HG02588 (cell line): ENCODE measurements at regions not wholly inside any gene's neighbourhood (a gene's known extent, or its start where the extent isn't known, plus 50 kb on each side); places are given as distances from the start of the nearest gene placed in this dataset.
"Not testable (repeated sequence)": the region's sequence is repeated elsewhere in the genome, so short reads cannot be mapped to it uniquely, and the experiment has no call there.

Source experiments
- ATAC-seq: cut with Tn5 transposase; IDR thresholded peaks from one replicate; pipeline ENCODE4 v1.9.1; 2021; ENCODE audit warnings: mild to moderate bottlenecking, moderate library complexity; ENCODE audit not compliant: unreplicated experiment

DNA sequence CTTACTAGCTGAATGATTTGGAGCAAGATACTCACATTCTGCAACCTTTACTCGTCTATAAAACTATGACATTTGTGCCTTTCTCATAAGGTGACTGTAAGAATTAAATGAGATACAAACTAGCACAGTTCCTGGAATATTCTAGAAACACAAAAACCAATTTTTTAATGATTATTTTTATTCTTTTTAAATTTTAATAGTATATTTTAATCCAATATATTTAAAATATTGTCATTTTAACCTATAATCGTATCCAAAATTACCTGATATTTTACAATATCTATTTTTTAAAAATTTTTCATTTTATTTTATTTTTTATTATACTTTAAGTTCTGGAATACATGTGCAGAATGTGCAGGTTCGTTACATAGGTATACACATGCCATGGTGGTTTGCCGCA, 238.1 kb downstream of the OLFM4 start:
- no peak for ATAC-seq

DNA sequence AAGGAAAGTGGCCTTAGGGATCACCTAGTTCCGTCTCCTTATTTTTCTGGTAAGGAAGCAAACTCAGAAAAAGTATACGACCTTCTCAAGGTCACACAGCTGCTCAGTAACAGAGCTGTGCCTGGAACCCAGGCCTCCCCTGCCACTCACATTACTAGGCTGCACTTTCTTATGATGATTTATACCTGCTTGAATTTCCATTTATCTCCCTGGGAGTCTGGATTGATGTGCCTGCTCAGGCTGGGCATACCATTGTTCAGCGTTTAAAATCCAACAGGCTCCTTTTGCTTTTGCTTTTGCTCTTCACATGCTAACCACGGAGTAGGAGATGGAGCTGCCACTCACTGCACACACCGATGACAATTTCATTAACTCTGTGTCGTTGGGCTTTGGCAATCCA, 241.0 kb downstream of the OLFM4 start:
- no peak for ATAC-seq

DNA sequence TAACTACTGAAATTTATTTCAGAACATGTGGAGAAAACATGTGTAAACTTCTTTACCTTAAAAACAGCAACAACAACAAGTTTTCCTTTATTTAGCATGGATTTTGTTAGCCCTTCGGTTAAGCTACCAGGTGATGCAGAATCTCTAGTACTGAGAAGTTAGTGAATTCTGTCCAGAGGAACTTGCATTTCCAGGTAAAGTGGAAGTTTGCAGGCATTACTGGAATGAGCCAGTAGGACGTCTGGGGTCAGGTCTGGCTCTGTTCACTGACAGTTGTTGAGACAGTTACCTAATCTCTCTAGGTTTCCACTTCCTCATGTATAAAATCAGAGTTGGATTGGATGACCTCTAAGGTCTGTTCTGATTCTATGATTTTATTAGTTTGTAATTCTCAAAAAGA, 244.3 kb downstream of the OLFM4 start:
- ATAC-seq = no peak

DNA sequence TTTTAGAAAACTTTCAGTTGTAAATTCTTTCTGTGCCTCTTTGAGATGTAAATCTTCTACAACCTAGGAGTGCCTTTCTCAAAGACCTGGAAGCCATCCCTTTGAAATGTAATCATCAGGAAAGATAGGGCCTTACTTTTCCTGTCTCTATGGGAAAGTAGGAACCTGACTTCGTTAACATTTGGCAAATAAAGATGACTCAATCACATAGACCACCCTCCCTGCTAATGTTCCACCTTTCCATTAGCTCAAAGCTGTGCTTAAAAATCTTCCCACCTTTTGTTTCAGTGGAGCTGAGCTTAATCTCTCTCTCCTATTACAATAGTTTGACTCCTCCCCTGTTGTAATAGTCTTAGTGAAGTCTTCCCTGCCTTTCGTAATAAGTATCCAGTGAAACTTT, 247.7 kb downstream of the OLFM4 start:
- no peak for ATAC-seq

DNA sequence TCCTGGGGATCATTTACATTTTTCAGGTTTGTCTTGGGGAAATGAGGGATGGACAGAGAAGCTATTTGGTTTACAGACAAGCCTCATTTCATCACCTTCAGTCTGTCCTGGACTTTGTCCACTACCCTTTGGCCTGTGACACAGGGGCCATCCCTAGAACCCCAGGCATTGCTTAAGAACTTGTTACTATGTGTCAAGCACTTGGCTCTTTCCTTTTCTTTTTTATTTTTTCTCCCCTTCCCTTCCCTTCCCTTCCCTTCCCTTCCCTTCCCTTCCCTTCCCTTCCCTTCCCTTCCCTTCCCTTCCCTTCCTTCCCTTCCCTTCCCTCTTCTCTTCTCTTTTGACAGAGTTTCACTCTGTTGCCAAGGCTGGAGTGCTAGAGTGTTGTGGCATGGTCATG, 253.1 kb downstream of the OLFM4 start:
- no peak for ATAC-seq

DNA sequence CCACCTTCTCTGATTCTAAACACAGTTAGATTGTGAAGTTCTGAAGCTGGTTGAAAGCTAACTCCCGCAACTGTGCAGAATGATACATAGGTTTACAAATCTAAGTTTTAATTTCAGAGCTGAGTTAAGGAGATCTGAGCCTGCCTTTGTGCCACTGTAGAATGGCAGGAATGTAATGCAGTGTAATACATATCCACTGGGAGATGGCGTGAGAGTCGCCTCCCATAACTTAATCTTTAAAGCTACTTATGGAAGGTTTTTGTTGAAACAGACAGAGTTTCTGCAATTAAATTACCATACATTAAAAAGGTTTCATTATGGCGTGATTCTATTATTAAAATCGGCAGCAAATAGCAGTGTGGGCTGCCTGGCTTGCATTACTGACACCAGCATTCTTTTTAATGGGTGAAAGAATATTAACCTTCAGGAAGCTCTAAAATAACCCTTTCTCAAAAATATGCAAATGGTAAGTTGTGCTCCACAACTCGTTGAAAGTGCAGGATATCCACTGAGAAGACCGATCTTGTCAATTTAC, 257.4 kb downstream of the OLFM4 start:
- ATAC-seq = no peak

DNA sequence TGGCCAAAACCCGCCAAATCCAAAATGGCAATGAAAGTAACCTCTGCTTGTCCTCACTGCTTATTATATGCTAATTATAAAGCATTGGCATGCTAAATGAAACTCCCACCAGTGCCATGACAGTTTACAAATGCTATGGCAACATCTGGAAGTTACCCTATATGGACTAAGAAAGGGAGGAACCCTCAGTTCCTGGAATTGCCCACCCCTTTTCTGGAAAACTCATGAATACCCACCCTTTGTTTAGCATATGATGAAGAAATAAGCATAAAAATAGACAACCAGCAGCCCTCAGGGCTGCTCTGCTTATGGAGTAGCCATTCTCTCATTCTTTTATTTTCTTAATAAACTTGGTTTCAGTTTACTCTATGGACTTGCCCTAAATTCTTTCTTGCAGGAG, 269.8 kb downstream of the OLFM4 start:
- no peak for ATAC-seq

DNA sequence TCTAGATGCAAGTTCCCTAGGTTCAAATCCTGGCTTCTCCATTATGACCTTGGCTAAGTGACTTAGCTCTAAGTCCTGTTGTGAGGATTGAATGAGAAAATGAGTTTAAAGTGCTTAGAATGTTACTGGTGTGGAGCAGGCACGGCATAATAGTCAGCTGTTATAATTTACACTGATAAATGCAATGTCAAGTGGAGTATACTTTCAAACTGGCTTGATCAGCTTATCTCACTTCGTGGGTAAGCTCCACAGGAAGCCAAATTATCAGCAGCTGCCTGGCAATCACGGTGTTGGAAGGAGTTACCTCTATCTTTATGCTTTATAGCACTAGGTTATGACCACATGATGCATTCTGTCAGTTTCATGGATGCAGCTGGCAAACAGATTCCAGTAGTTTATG, 272.8 kb downstream of the OLFM4 start:
- ATAC-seq = no peak

DNA sequence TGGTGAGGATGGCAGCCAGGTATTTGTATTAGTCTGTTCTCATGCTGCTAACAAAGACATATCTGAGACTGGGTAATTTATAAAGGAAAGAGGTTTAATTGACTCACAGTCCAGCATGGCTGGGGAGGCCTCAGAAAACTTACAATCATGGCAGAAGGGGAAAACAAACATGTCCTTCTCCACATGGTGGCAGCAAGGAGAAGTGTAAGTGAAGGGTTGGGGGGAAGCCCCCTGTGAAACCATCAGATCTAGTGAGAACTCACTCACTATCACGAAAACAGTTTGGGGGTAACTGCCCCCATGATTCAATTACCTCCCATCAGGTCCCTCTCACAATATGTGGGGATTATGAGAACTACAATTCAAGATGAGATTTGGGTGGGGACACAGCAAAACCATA, 276.8 kb downstream of the OLFM4 start:
- ATAC-seq = not testable (repeated sequence)

DNA sequence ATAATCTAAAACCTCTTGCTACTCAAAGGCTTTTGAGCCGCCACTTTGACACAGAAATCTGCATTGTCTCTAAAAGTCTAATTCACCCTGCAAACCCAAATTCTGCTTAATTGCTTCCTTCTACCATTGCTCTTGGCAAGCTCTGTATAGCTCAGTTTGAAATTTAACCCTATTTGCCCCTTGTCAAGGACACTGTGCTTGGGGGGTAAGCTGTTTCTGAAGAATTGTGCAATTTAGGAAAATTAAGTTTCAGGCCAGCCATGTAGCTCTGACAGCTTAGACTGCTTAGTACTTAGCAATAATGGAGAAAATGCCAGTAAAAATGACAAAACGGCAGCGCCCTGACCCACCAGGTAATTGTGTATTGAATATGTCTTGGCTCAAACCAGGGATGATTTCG, 282.2 kb downstream of the OLFM4 start:
- no peak for ATAC-seq

DNA sequence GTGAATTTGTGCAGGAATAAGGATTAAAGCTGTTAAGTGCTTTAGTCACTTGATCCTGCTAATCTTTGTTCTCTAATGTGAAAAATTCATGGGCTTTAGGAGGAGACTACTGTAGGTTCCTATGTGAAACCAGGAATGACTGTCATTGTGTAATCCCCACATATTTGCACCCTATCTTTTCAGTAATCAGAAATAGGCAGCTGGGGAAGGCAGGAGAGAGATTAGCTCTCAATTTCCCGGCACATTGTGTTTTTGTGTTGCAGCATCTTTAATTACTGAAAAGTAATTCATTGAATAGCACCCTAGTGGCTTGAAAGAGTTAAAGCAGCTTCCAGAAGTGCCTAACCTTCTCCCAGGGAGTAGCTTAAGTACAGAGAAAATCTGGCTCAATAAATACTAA, 282.9 kb downstream of the OLFM4 start:
- ATAC-seq = no peak

DNA sequence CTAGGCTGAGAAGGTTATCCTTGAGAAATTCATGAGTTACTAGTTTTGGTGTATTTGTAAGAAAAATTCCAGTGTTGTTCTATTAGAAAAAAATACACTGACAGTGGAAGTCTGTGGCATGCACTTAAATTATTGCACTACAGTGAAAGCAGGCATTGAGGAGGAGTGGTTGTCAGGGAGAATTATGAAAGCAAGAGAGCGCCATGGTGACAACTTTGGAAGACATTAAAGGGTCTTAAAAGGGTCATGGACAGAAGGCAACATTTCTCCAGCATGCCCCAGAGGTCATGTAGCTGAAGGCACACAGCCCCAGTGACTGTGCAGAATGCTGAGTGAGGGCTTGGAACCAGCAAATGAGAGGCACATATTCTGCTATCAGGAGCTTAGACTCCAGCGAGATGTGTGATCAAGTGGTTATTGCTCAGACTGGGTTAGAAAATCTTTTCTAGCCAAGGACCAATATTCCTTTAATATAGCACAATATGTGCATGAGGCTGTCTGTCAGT, 292.7 kb downstream of the OLFM4 start:
- no peak for ATAC-seq

DNA sequence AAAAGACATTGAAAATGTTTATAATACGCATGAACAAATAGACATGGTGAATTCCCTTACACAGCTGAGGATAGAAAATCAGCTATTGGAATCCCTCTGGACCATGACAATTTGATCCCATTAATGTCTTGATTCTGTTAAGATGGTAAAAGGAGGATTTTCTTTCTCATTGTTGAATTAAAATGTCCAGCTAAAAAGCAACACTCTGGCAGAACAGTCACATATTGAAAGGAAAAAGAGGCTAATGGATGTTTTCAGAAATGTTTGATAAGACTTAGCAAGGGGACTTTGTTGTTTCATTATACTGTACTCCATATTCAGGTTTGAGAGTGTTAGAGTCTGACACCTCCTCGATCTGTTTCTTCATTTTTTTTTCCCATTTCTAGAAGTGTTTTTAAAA, 296.0 kb downstream of the OLFM4 start:
- ATAC-seq = no peak

DNA sequence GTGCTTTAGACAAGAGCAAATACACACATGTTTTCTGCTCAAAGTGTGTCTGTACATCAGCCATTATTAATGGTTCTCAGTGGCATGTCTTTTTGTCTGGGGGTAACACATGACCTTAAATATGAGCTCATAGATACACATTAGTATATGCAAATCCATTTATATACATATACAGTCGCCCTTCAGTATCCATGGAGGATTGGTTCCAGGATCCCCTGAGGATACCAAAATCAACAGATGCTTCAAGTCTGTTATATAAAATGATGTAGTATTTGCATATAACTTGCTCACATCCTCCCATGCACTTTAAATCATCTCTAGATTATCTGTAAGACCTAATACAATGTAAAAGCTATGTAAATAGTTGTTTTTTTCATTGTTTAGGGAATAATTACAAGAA, 298.1 kb downstream of the OLFM4 start:
- no peak for ATAC-seq

DNA sequence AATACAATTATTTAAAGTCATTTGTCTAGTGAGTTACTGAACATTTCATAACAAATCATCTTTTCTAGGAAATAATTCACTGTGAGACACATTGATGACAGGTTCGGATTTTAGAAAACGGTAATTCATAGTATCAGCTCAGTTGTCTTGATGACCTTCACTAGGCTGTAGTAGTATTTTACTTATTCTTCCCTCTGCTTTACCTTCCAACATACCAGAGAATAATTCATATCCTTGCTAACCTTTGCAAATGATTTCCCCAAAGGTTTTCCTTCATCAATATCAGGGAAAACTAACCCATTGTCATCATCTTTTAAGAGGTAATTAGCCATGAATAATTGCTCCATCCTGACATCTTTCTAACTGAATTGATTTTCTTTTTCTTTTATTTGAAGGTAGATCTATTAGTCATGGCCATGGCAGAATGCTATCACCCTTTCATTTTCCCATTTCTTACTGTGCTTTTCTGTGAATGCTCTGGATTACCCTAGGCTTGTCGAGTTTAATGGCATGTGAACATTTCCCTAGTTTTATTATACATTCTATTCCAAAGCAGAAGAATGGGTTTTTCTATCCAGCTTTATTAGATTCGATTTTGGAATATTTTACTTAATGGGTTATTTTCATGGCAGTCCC, 299.2 kb downstream of the OLFM4 start:
- ATAC-seq = no peak

DNA sequence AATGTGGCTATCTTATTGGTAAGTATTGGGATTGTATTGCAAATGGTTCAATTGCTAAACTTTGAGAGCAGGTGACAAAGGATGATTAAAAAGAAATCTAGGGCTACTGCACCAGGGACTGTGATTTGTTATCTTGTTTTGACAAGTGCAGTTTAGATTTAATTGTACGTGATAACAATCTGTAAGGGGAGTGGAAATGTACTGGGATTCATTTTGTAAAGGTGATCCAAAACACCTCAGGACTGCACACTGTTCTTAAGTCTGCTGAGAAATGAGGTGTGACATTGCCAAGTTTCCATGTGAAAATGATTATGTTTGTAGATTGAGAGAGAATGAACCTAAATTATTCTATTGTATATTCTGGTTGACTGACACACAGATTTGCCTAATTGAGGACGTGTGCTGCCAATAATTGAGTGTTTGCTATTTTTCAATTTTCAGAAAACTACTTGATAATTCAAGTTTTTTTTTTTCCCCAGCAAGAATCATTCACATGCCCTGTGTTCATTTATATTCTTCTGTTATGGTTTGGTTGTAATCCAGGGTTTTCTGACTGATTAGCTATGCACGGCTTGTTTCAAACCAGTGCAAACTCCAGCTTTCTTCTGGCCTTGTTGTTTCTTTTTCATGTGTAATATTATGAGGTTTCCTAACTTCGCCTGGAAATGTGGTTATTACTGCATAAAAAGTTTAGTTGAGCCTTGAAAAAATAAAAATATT, 308.0 kb downstream of the OLFM4 start:
- no peak for ATAC-seq

DNA sequence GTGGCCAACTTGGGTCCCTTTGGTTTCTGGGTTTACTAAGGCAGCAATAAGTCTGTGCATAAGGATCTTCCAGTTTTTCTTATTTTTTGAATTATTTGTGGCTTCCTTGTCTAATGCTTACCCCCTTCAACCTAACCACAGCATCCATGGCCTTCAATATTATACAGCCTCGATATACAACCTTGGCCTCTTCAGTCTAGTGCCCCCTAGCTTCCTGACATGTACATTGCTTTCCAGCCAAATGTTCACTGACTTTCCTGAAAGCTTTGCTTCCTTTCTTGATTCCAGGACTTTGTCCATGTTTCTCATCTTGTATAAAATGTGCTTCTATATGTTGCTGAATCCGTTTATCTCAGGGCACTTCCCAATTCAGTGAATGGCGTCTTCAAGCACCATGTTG, 310.1 kb downstream of the OLFM4 start:
- ATAC-seq = no peak

DNA sequence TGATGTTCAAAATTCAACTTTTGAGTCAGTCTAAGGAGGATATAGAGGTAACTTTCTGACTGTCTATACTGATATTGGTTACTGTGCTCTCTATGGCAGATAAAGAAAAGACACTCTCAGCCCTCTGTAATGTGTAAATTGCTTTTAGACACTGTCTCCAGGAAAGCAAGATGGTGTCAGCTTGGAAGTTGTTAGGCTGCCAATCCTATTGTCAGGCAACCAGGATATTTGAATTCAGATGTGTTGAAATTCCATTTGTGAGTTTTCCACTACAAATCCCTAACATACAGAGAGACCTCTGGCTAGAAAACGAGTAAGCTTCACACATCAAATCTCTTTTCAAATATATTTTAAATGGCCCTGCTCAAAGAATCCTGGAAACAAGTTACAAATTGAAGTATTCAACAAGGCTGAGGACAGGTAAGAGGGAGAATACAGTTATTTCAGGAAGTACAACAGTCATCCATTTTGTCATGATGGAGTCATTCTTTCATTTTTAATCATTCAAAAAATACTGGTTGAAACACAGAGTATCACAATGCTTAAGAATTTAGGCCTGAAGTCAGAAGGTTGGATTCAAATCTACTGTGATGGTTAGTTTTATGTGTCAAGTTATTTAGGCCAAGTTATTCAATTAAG, 312.0 kb downstream of the OLFM4 start:
- no peak for ATAC-seq

DNA sequence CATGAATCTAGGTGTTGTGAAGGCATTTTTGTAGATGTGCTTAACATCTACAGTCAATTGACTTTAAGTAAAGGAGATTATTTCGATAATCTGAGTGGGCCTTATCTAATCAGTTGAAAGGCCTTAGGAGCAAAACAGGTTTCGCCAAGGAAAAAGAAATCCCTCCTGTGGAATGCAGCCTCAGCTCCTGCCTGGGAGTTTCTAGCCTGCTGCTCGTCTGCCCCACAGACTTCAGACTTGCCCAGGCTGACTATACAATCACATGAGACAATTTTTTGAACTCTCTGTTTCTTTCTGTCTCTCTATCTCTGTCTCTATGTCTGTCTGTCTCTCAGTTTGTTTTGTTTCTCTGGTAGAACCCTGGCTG, 312.5 kb downstream of the OLFM4 start:
- no peak for ATAC-seq

DNA sequence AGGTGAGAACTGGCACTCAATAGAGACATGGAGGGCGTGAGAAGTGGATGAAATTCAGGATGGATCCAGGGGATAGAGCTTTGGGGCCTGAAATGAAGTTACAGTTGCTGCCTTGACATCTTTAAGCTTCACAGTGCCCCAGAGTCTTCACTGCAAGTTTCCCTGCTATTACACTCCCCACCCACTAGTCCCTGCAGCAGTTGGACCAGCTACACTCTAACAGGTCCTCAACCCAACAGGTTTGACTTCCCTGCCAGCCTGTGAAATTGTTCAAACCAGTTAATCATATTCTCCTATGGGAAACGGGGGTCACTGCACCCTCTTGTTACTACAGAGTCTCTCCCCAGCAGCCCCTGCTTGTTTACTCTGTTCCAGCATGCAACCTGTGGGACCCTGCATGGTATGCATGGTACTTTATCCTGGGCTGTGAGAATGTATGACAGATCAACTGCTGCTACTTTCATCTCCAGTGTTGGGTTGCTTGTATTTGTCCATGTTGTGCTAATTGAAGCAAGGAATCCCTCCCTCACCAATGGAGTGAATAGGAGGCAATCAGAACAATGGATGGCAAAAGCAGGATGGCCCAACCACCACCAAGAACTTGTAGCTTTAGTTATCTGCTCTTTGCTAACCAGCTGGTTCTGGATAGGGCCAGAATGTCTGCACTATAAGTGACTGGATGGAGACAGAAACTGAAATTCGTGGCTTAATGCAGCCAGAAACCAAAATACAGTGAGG, 314.2 kb downstream of the OLFM4 start:
- no peak for ATAC-seq

DNA sequence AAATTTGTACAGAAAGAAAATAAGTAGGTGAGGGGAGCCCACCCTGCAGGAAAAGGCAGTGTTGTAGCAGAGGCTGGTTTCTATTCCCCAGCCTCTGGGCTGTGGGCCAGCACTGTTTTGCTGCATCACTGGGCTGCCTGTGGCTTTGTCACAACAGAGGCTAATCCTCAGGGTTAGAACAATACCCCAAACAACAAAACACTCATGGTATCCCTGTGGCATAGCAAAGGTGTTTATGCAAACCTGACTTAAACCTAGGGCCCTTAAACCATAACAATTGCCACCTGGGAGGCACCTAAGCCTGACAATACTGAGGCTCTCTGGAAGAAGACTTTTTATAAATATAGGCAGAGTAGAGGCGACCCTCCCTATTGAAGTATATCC, 314.7 kb downstream of the OLFM4 start:
- no peak for ATAC-seq
